Tibial nerve (tissue), 4 donors: ENCODE measurements at regions not wholly inside any gene's neighbourhood (a gene's known extent, or its start where the extent isn't known, plus 50 kb on each side); places are given as distances from the start of the nearest gene placed in this dataset.

Experiments used
- DNase-seq, 2 donors: peaks; one replicate each; pipeline ENCODE4 v3.0.0-alpha.2; 2019; ENCODE audit warnings: low spot score in 2 of 2
- H3K27ac ChIP-seq, 4 donors: fragments of 200-600 bp; sonication (generic) in 3 of 4; one replicate each; pipeline ENCODE4 v1.5.1; 2017 to 2019; ENCODE audit warnings: mild to moderate bottlenecking in 1 of 4
- H3K27me3 ChIP-seq, 2 donors: fragments of 200-600 bp; sonication (generic) in 1 of 2; one replicate each; pipeline versions ENCODE4 v1.5.1 to v1.6.0; 2017 to 2019
- H3K36me3 ChIP-seq, 3 donors: fragments of 200-600 bp; sonication (generic); one replicate each; pipeline ENCODE4 v1.5.1; 2018 to 2019
- H3K4me1 ChIP-seq, 4 donors: fragments of 200-600 bp; sonication (generic) in 3 of 4; one replicate each; pipeline ENCODE4 v1.5.1; 2017 to 2019
- H3K4me3 ChIP-seq, 4 donors: fragments of 200-600 bp; sonication (generic) in 3 of 4; one replicate each; pipeline ENCODE4 v1.5.1; 2017 to 2019; ENCODE audit warnings: mild to moderate bottlenecking in 1 of 4, moderate library complexity in 1 of 4
- H3K9me3 ChIP-seq, 4 donors: fragments of 200-600 bp; sonication (generic) in 3 of 4; one replicate each; pipeline ENCODE4 v1.5.1; 2017 to 2019
- EP300 ChIP-seq, 2 donors: sonication (generic); formaldehyde crosslinking; IDR thresholded peaks; one replicate each; pipeline ENCODE4 v1.6.1; 2017; ENCODE audit warnings: antibody characterized with exemption in 2 of 2, mild to moderate bottlenecking in 1 of 2
- POLR2A ChIP-seq, 2 donors: fragments of 450-650 bp; IDR thresholded peaks; one replicate each; pipeline ENCODE4 v1.6.1; 2017; ENCODE audit warnings: antibody characterized with exemption in 2 of 2, mild to moderate bottlenecking in 2 of 2, moderate library complexity in 2 of 2
- WGBS, 2 donors: methylation state at CpG; one replicate each; pipeline ENCODE4 v1.1.5; 2018; 5-methylcytosine and 5-hydroxymethylcytosine counted together
- TF ChIP-seq, protein P1 (sequence below), 5 experiments: fragments of 200-600 bp in 3 of 5; fragments of 450-650 bp in 2 of 5; sonication (generic) in 3 of 5; IDR thresholded peaks; one replicate each; pipeline ENCODE4 v1.5.1; 2016 to 2019; ENCODE audit warnings: antibody characterized with exemption in 5 of 5, mild to moderate bottlenecking in 3 of 5, moderate library complexity in 2 of 5

DNA sequence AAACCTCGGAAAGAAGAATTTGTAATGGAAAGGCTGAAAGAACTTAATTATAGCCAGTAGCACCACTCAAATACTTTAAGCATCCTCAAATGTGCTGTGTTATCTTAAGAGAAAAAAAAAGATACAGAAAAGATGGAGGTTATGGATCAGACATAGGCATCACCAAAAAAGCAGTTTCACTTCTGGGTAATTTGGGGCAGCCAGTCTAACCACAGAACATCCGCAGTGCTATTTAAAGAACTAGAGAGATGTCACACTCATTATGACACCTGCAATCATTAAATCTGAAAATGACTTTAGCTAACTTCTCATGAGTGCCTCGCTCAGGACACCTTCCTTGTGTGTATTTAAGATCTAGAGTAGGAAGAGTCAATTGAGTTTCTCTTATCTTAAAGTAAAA is 211.8 kb downstream of the RBM26 start:
- no peak overlapping the region for H3K27ac ChIP-seq
- H3K4me3 ChIP-seq: no peak overlapping the region
- DNase-seq: no peak
- TF ChIP-seq, protein P1, sequence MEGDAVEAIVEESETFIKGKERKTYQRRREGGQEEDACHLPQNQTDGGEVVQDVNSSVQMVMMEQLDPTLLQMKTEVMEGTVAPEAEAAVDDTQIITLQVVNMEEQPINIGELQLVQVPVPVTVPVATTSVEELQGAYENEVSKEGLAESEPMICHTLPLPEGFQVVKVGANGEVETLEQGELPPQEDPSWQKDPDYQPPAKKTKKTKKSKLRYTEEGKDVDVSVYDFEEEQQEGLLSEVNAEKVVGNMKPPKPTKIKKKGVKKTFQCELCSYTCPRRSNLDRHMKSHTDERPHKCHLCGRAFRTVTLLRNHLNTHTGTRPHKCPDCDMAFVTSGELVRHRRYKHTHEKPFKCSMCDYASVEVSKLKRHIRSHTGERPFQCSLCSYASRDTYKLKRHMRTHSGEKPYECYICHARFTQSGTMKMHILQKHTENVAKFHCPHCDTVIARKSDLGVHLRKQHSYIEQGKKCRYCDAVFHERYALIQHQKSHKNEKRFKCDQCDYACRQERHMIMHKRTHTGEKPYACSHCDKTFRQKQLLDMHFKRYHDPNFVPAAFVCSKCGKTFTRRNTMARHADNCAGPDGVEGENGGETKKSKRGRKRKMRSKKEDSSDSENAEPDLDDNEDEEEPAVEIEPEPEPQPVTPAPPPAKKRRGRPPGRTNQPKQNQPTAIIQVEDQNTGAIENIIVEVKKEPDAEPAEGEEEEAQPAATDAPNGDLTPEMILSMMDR (IDR thresholded peaks at IDR 0.05): no peak
- TF ChIP-seq EP300 (IDR thresholded peaks at IDR 0.05): no peak
- TF ChIP-seq POLR2A (IDR thresholded peaks at IDR 0.05): no peak
- no peaks in the 10 kb centered on the region for H3K27me3 ChIP-seq
- H3K9me3 ChIP-seq: no peaks in the 10 kb centered on the region
- no peaks in the 10 kb centered on the region for H3K4me1 ChIP-seq
- 69 to 81% methylated on average over 3 of the region's 3 CpGs for WGBS, 2 donors
- no peaks in the 10 kb centered on the region for H3K36me3 ChIP-seq

DNA sequence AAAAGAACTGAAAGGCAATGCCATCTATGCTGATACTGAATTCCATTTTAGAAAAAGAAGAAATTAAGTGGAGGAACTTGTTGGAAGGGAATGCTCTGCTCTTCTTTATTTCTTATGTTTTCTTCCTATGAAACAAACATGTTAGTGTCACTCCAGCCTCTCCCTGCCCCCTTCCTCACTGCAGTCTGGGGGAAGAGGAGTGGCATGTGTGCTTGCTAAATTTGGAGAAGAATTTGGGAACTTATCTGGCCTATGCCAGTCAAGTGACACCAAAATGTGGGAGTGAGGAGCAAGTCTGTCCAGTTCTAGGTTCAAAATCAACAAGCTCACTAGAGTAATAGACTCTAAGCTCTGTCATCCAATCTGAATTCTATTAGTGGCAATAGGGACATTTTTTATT is 214.6 kb downstream of the RBM26 start:
- Histone ChIP-seq H3K36me3 (no peaks in the 10 kb centered on the region), H3K4me3 (no peak overlapping the region), H3K9me3 (no peaks in the 10 kb centered on the region), H3K27me3 (no peaks in the 10 kb centered on the region), H3K4me1 (no peaks in the 10 kb centered on the region), H3K27ac (no peak overlapping the region)
- TF ChIP-seq, protein P1 (IDR thresholded peaks at IDR 0.05): no peak
- no peak for TF ChIP-seq POLR2A (IDR thresholded peaks at IDR 0.05)
- no peak for TF ChIP-seq EP300 (IDR thresholded peaks at IDR 0.05)
- DNase-seq: no peak

DNA sequence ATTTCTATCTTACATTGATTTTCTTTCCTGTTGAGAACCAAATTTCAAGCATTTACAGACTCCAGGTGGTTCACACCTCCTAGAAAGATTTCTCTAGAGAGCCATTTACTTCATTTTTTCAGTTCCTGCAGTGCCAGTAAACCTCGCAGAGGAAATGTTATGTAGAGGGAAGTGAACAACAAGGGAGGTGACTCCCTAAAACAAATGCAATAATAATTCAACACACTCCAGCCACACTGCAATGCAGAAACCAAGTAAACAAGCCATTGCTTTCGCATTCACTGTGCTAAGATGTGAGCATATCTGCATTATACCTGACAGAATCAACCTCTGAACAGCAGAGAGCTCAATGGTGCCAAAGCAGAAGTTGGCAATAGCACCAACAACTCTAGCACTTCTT is 215.1 kb downstream of the RBM26 start:
- no peaks in the 10 kb centered on the region for H3K9me3 ChIP-seq
- DNase-seq: no peak
- no peaks in the 10 kb centered on the region for H3K36me3 ChIP-seq
- no peaks in the 10 kb centered on the region for H3K27me3 ChIP-seq
- no peaks in the 10 kb centered on the region for H3K4me1 ChIP-seq
- H3K4me3 ChIP-seq: no peak overlapping the region
- WGBS, 2 donors: 56 to 57% methylated on average over 2 of the region's 2 CpGs
- TF ChIP-seq, protein P1 (IDR thresholded peaks at IDR 0.05): no peak
- TF ChIP-seq EP300 (IDR thresholded peaks at IDR 0.05) (no peak), POLR2A (IDR thresholded peaks at IDR 0.05) (no peak)
- H3K27ac ChIP-seq: no peak overlapping the region

DNA sequence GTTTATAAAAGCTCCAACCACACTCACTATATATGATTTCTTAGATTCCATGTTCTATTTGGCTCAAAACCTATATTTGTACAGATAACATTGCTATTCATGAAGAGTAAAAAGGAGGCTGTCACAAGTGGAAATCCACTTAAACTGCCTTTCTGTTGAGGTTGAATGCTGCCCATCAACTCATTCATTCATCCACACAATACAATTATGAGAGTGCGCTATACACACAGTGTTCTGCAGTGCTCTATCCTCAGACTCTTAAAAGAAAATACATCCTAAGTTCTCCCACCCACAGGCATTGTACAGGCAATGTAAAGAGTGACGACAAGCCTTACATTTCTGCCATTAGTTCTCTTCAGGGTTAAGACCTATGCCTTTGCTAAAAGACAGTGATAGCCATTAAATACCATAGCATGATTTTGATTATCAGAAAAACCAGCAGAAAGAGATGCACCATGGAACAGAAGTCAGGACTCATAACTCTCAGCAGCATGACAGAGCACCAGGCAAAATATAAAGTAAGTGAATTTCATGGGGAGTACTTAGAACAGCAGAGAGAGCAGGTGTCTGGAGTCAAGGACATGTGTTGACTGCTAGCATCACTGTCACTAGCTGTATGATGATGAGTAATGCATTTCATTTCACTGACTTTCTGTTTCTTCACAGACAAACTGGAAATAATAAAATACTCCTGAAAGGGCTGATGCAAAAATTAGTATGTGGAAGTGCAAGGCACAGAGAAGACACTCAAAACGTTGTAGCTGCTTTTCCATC is 218.0 kb downstream of the RBM26 start:
- H3K4me3 ChIP-seq: no peak overlapping the region
- TF ChIP-seq EP300 (IDR thresholded peaks at IDR 0.05) (no peak), POLR2A (IDR thresholded peaks at IDR 0.05) (no peak)
- TF ChIP-seq, protein P1 (IDR thresholded peaks at IDR 0.05): no peak
- H3K27ac ChIP-seq: no peak overlapping the region
- no peaks in the 10 kb centered on the region for H3K36me3 ChIP-seq
- H3K9me3 ChIP-seq: no peaks in the 10 kb centered on the region
- no peak for DNase-seq
- H3K4me1 ChIP-seq: no peaks in the 10 kb centered on the region
- H3K27me3 ChIP-seq: no peaks in the 10 kb centered on the region
- WGBS, 2 donors: 51 to 67% methylated on average over 3 of the region's 3 CpGs

DNA sequence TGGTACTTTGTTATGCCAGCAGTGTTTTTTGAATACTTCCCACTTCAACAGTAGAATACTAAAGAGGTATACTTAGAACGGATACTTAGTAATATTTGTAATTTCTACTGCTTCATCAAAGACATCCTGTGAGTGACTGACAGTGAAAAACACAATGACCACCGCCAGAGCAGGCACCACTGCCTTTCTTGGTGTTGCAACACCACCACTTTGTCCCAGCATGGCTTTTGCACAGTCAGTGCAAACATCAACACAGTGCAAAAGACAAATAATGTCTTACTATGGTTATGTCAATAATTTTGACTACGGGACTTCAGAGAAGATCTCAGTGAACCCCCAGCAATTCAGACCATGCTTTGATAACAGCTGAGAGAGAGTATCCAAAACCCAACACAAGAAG is 220.5 kb downstream of the RBM26 start:
- no peaks in the 10 kb centered on the region for H3K4me1 ChIP-seq
- H3K4me3 ChIP-seq: no peak overlapping the region
- DNase-seq: no peak
- TF ChIP-seq EP300 (IDR thresholded peaks at IDR 0.05) (no peak), POLR2A (IDR thresholded peaks at IDR 0.05) (no peak)
- TF ChIP-seq, protein P1 (IDR thresholded peaks at IDR 0.05): no peak
- no peaks in the 10 kb centered on the region for H3K36me3 ChIP-seq
- 76 to 78% methylated on average over 3 of the region's 3 CpGs for WGBS, 2 donors
- H3K27ac ChIP-seq: no peak overlapping the region
- H3K9me3 ChIP-seq: no peaks in the 10 kb centered on the region
- H3K27me3 ChIP-seq: no peaks in the 10 kb centered on the region
